ENCODE measurements at regions not wholly inside any gene's neighbourhood (a gene's known extent, or its start where the extent isn't known, plus 50 kb on each side); places are given as distances from the start of the nearest gene placed in this dataset.

DNA sequence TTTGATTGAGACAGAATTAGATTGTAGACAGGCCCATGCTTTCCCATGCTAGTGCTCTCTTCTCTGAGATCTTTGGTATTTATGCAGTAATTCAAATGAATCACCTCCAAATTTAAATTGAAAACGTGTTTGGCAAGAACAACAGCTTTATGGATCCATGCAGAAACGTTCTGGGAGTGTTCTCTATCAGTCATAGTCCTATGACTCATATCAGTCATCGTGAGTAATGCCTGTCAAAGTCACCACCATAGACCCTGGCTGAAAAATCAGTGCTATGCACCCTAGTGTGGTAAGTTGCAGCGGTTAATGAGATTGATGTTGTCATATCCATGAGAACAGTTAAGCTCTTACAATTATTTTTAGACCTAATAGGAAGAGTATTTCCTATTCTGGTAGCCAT lies 90.1 kb upstream of the FOXG1 start:
- Histone ChIP-seq H3K9me3 (ENCODE audit: control insufficient read depth in 3 of 3, low read length in 3 of 3) (no peaks in the 10 kb centered on the region), H3K27me3 (ENCODE audit: control insufficient read depth in 3 of 3, insufficient read depth in 3 of 3, low read length in 3 of 3) (no peaks in the 10 kb centered on the region), H3K4me3 (ENCODE audit: low read length in 3 of 3) (no peak overlapping the region), H3K27ac (ENCODE audit: low read depth, low read length) (no peak overlapping the region), H3K9ac (ENCODE audit: low read depth in 1 of 3, low read length in 3 of 3) (no peak overlapping the region), H3K4me1 (ENCODE audit: control insufficient read depth in 3 of 3, insufficient read depth in 3 of 3, low read length in 3 of 3) (no peaks in the 10 kb centered on the region), H3K36me3 (ENCODE audit: control insufficient read depth in 3 of 3, insufficient read depth in 3 of 3, low read length in 3 of 3) (no peaks in the 10 kb centered on the region)

DNA sequence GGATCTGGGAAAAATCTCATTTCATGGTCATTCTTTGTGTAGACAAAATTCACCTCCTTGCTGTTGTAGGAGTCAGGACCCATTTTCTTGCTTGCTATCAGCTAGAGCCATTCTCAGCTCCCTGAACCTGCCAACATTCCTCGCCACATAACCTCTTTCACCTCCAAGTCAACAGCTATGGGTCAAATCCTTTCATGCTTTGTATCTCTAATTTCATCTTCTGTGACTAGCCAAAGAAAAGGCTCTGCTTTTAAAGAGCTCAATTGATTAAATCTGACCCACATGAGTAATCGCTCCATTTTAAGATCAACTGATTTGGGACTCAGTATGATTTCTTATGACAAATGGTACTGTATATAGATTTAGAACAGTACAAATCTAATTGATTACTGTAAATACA lies 89.2 kb upstream of the FOXG1 start:
- Histone ChIP-seq H3K27ac (ENCODE audit: low read depth, low read length) (no peak overlapping the region), H3K36me3 (ENCODE audit: control insufficient read depth in 3 of 3, insufficient read depth in 3 of 3, low read length in 3 of 3) (no peaks in the 10 kb centered on the region), H3K4me3 (ENCODE audit: low read length in 3 of 3) (no peak overlapping the region), H3K27me3 (ENCODE audit: control insufficient read depth in 3 of 3, insufficient read depth in 3 of 3, low read length in 3 of 3) (no peaks in the 10 kb centered on the region), H3K9ac (ENCODE audit: low read depth in 1 of 3, low read length in 3 of 3) (no peak overlapping the region), H3K9me3 (ENCODE audit: control insufficient read depth in 3 of 3, low read length in 3 of 3) (no peaks in the 10 kb centered on the region), H3K4me1 (ENCODE audit: control insufficient read depth in 3 of 3, insufficient read depth in 3 of 3, low read length in 3 of 3) (no peaks in the 10 kb centered on the region)

DNA sequence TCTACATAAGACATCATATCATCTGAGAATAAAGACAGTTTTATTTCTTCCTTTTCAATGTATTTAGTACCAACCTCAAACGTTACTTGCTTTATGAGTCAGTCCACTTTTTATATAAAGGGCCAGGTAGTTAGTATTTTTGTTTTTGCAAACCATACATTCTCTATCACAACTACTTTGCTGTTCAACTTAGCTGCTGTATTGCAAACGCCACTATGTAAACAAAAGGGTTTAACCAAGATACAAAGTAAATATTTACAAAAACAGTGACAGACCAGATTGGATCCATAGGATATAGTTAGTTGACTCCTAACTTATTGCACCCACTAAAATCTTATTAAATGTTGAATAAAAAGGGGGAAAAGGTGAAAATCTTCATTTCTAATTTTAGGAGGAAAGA lies 87.7 kb upstream of the FOXG1 start:
- no peaks in the 10 kb centered on the region for H3K27me3 ChIP-seq (ENCODE audit: control insufficient read depth in 3 of 3, insufficient read depth in 3 of 3, low read length in 3 of 3)
- H3K36me3 ChIP-seq (ENCODE audit: control insufficient read depth in 3 of 3, insufficient read depth in 3 of 3, low read length in 3 of 3) = no peaks in the 10 kb centered on the region
- H3K9me3 ChIP-seq (ENCODE audit: control insufficient read depth in 3 of 3, low read length in 3 of 3) = no peaks in the 10 kb centered on the region
- no peak overlapping the region for H3K9ac ChIP-seq (ENCODE audit: low read depth in 1 of 3, low read length in 3 of 3)
- H3K4me1 ChIP-seq (ENCODE audit: control insufficient read depth in 3 of 3, insufficient read depth in 3 of 3, low read length in 3 of 3) = no peaks in the 10 kb centered on the region
- no peak overlapping the region for H3K4me3 ChIP-seq (ENCODE audit: low read length in 3 of 3)
- H3K27ac ChIP-seq (ENCODE audit: low read depth, low read length) = no peak overlapping the region

DNA sequence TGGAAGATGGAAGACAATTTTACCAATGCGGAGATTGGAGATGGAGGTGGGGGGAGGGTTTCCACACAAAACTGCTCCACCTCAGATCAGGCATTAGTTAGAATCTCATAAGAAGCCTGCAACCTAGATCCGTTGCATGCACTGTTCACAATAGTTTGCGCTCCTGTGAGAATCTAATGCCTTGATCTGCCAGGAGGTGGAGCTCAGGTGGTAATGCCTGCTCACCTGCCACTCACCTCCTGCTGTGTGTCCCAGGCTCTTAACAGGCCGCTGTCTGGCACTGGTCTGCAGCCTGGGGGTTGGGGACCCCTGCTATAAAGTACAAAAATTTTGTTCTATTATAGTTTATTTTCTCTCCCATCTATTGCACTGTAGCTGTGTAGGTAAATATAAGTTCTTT lies 84.9 kb upstream of the FOXG1 start:
- Histone ChIP-seq H3K27me3 (ENCODE audit: control insufficient read depth in 3 of 3, insufficient read depth in 3 of 3, low read length in 3 of 3) (no peaks in the 10 kb centered on the region), H3K27ac (ENCODE audit: low read depth, low read length) (no peak overlapping the region), H3K9me3 (ENCODE audit: control insufficient read depth in 3 of 3, low read length in 3 of 3) (no peaks in the 10 kb centered on the region), H3K36me3 (ENCODE audit: control insufficient read depth in 3 of 3, insufficient read depth in 3 of 3, low read length in 3 of 3) (no peaks in the 10 kb centered on the region), H3K4me1 (ENCODE audit: control insufficient read depth in 3 of 3, insufficient read depth in 3 of 3, low read length in 3 of 3) (no peaks in the 10 kb centered on the region), H3K9ac (ENCODE audit: low read depth in 1 of 3, low read length in 3 of 3) (no peak overlapping the region), H3K4me3 (ENCODE audit: low read length in 3 of 3) (no peak overlapping the region)

DNA sequence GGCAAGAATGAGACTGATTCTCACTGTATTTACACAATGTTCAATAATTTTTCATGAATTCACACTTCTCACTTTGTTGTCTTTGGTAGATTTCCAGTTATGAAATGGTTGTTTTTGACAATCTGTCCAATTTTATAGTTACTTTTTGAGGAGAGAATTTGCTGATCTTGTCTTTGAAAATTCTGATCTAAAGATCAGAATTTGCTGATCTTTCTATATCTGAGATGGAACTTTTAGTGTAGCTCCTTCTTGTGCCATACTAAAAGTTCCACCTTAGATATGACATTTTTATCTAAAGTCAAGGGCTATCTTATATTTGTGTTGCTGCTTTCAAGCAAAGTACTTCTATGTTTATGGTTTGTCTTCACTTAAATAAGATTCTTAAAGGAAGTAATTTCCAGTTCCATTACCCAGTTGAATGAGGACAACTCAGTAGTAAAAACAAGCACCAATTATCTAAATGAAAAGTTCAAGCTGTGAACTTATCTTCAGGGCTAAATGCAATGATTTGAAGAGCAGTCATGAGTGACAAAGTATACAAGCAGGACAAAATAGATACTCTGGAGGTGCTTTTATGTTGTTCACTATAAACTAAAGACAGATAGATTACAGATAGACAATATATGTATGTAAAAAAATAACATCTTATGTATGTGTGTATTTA lies 76.4 kb upstream of the FOXG1 start:
- H3K9ac ChIP-seq (ENCODE audit: low read depth in 1 of 3, low read length in 3 of 3) = no peak overlapping the region
- H3K27me3 ChIP-seq (ENCODE audit: control insufficient read depth in 3 of 3, insufficient read depth in 3 of 3, low read length in 3 of 3) = no peaks in the 10 kb centered on the region
- H3K9me3 ChIP-seq (ENCODE audit: control insufficient read depth in 3 of 3, low read length in 3 of 3) = no peaks in the 10 kb centered on the region
- H3K4me1 ChIP-seq (ENCODE audit: control insufficient read depth in 3 of 3, insufficient read depth in 3 of 3, low read length in 3 of 3) = no peaks in the 10 kb centered on the region
- no peak overlapping the region for H3K27ac ChIP-seq (ENCODE audit: low read depth, low read length)
- H3K36me3 ChIP-seq (ENCODE audit: control insufficient read depth in 3 of 3, insufficient read depth in 3 of 3, low read length in 3 of 3) = no peaks in the 10 kb centered on the region
- H3K4me3 ChIP-seq (ENCODE audit: low read length in 3 of 3) = no peak overlapping the region

DNA sequence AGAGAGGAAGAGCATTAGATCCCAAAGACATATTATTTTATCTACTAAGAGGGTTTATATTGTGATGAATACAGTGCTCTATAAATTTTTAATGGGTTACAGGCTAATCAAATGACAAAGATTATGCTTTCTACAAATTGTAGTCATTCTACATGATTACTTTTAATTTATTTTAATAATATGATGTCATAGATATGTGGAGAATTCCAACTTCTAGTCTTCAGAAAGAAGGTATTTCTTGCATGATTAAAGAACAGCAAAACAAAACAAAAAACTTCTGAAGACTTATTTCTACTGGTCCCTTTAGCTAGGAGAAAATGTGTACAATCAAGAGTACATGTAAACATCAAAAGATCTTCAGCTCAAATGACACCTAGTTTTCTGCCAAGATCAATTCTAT lies 71.5 kb upstream of the FOXG1 start:
- H3K27ac ChIP-seq (ENCODE audit: low read depth, low read length) = no peak overlapping the region
- H3K9ac ChIP-seq (ENCODE audit: low read depth in 1 of 3, low read length in 3 of 3) = no peak overlapping the region
- no peak overlapping the region for H3K4me3 ChIP-seq (ENCODE audit: low read length in 3 of 3)
- no peaks in the 10 kb centered on the region for H3K9me3 ChIP-seq (ENCODE audit: control insufficient read depth in 3 of 3, low read length in 3 of 3)
- H3K4me1 ChIP-seq (ENCODE audit: control insufficient read depth in 3 of 3, insufficient read depth in 3 of 3, low read length in 3 of 3) = no peaks in the 10 kb centered on the region
- no peaks in the 10 kb centered on the region for H3K36me3 ChIP-seq (ENCODE audit: control insufficient read depth in 3 of 3, insufficient read depth in 3 of 3, low read length in 3 of 3)
- no peaks in the 10 kb centered on the region for H3K27me3 ChIP-seq (ENCODE audit: control insufficient read depth in 3 of 3, insufficient read depth in 3 of 3, low read length in 3 of 3)

DNA sequence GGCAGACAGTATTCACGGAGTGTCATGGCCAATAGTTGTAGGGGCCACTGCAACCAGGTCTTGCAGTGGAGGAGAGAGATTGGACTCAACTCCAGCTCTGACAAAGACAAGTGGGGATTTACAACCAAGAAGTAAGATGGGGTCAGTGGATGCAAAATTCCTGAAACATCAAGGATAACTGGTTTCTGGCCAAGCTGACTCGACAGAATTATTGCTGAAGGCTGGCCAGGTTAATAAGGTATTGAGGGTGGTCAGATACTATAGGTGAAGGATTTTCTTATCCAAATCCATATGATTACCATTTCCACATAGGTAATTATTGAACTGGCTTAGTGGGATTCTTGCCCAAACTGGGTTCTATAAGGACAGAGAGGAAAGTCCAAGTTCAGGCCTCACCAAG lies 64.9 kb upstream of the FOXG1 start:
- Histone ChIP-seq H3K27ac (ENCODE audit: low read depth, low read length) (no peak overlapping the region), H3K27me3 (ENCODE audit: control insufficient read depth in 3 of 3, insufficient read depth in 3 of 3, low read length in 3 of 3) (no peaks in the 10 kb centered on the region), H3K36me3 (ENCODE audit: control insufficient read depth in 3 of 3, insufficient read depth in 3 of 3, low read length in 3 of 3) (no peaks in the 10 kb centered on the region), H3K4me3 (ENCODE audit: low read length in 3 of 3) (no peak overlapping the region), H3K9ac (ENCODE audit: low read depth in 1 of 3, low read length in 3 of 3) (no peak overlapping the region), H3K9me3 (ENCODE audit: control insufficient read depth in 3 of 3, low read length in 3 of 3) (no peaks in the 10 kb centered on the region), H3K4me1 (ENCODE audit: control insufficient read depth in 3 of 3, insufficient read depth in 3 of 3, low read length in 3 of 3) (no peaks in the 10 kb centered on the region)

DNA sequence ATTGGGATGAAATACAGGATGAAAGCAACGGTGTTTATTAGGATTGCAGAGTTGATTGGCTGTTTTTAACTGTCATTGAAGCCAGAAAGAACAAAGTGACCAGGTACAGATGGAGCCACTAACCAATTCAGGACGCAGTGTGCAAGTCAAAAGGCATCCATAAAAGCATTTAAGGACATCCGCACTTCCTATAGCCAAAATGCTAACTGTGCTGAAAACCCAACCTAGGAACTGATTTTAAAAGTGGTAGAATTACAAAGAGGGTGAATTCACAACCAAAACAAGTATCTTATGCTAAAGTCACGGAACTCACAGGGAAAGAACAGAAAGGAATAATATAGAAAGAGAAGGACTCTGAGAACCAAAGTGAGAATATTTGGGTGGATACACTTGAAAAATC lies 63.1 kb upstream of the FOXG1 start:
- H3K9ac ChIP-seq (ENCODE audit: low read depth in 1 of 3, low read length in 3 of 3) = no peak overlapping the region
- no peak overlapping the region for H3K4me3 ChIP-seq (ENCODE audit: low read length in 3 of 3)
- H3K4me1 ChIP-seq (ENCODE audit: control insufficient read depth in 3 of 3, insufficient read depth in 3 of 3, low read length in 3 of 3) = no peaks in the 10 kb centered on the region
- no peaks in the 10 kb centered on the region for H3K9me3 ChIP-seq (ENCODE audit: control insufficient read depth in 3 of 3, low read length in 3 of 3)
- H3K36me3 ChIP-seq (ENCODE audit: control insufficient read depth in 3 of 3, insufficient read depth in 3 of 3, low read length in 3 of 3) = no peaks in the 10 kb centered on the region
- H3K27me3 ChIP-seq (ENCODE audit: control insufficient read depth in 3 of 3, insufficient read depth in 3 of 3, low read length in 3 of 3) = no peaks in the 10 kb centered on the region
- no peak overlapping the region for H3K27ac ChIP-seq (ENCODE audit: low read depth, low read length)

DNA sequence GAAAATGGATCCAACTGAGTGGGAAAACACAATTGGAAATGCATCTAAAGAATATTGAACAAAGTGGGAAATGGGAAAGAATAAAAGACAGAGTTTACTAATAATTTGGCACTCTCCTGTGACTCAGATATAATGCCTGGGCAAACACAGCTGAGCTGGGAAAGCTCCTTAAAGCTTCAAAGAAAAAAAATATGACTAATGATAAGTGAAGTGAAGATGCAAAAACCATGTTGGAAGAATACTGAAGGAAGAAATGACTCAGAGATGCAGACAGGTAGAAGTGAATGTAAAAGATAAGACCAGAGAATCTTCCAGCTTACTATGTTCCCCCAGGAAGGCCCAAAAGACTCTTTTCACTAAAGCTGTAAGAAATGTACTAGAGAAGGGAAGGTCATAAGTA lies 62.4 kb upstream of the FOXG1 start:
- H3K36me3 ChIP-seq (ENCODE audit: control insufficient read depth in 3 of 3, insufficient read depth in 3 of 3, low read length in 3 of 3) = no peaks in the 10 kb centered on the region
- H3K27ac ChIP-seq (ENCODE audit: low read depth, low read length) = no peak overlapping the region
- H3K9ac ChIP-seq (ENCODE audit: low read depth in 1 of 3, low read length in 3 of 3) = no peak overlapping the region
- H3K9me3 ChIP-seq (ENCODE audit: control insufficient read depth in 3 of 3, low read length in 3 of 3) = no peaks in the 10 kb centered on the region
- H3K4me3 ChIP-seq (ENCODE audit: low read length in 3 of 3) = no peak overlapping the region
- H3K4me1 ChIP-seq (ENCODE audit: control insufficient read depth in 3 of 3, insufficient read depth in 3 of 3, low read length in 3 of 3) = no peaks in the 10 kb centered on the region
- H3K27me3 ChIP-seq (ENCODE audit: control insufficient read depth in 3 of 3, insufficient read depth in 3 of 3, low read length in 3 of 3) = no peaks in the 10 kb centered on the region

DNA sequence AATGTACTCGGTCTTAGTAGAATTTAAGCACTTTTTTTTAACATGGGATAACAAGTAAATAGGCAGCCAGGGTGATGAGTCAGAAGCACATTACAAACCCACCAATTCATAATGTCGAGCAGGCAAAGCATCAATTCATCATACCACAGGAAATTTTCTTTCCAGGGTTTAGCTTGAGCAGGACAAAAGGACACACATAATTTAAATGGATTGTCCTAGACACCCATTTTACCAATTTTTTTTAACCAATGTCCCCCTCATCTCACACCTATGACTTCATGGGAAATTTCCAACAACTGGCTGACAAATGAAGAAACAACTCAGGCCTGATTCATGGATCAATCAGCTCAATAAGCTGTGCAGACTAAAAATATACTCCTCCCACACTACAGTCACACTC lies 58.8 kb upstream of the FOXG1 start:
- H3K4me1 ChIP-seq (ENCODE audit: control insufficient read depth in 3 of 3, insufficient read depth in 3 of 3, low read length in 3 of 3) = no peaks in the 10 kb centered on the region
- H3K36me3 ChIP-seq (ENCODE audit: control insufficient read depth in 3 of 3, insufficient read depth in 3 of 3, low read length in 3 of 3) = no peaks in the 10 kb centered on the region
- H3K9me3 ChIP-seq (ENCODE audit: control insufficient read depth in 3 of 3, low read length in 3 of 3) = no peaks in the 10 kb centered on the region
- H3K9ac ChIP-seq (ENCODE audit: low read depth in 1 of 3, low read length in 3 of 3) = no peak overlapping the region
- no peak overlapping the region for H3K27ac ChIP-seq (ENCODE audit: low read depth, low read length)
- H3K4me3 ChIP-seq (ENCODE audit: low read length in 3 of 3) = no peak overlapping the region
- H3K27me3 ChIP-seq (ENCODE audit: control insufficient read depth in 3 of 3, insufficient read depth in 3 of 3, low read length in 3 of 3) = no peaks in the 10 kb centered on the region

All from skeletal muscle tissue (tissue), 3 donors.